Gastroesophageal sphincter (tissue), 3 donors: ENCODE measurements at regions not wholly inside any gene's neighbourhood (a gene's known extent, or its start where the extent isn't known, plus 50 kb on each side); places are given as distances from the start of the nearest gene placed in this dataset.

Experiments
- EP300 ChIP-seq: sonication (generic); formaldehyde crosslinking; IDR thresholded peaks from one replicate; pipeline ENCODE4 v1.6.1; 2017; ENCODE audit warnings: antibody characterized with exemption, mild to moderate bottlenecking
- POLR2A ChIP-seq, 2 donors: fragments of 450-650 bp; IDR thresholded peaks; one replicate each; pipeline ENCODE4 v1.6.1; 2017; ENCODE audit warnings: antibody characterized with exemption in 2 of 2, mild to moderate bottlenecking in 2 of 2, moderate library complexity in 1 of 2
- POLR2AphosphoS5 ChIP-seq: sonication (generic); formaldehyde crosslinking; IDR thresholded peaks from one replicate; pipeline ENCODE4 v1.6.1; 2017; ENCODE audit warnings: antibody characterized with exemption
- TF ChIP-seq, protein P1 (sequence below), 4 experiments: fragments of 200-600 bp in 2 of 4; fragments of 450-650 bp in 2 of 4; sonication (generic) in 1 of 4; IDR thresholded peaks; one replicate each; pipeline ENCODE4 v1.5.1; 2017 to 2019; ENCODE audit warnings: antibody characterized with exemption in 4 of 4, mild to moderate bottlenecking in 2 of 4, moderate library complexity in 2 of 4

- TF ChIP-seq, protein P1, sequence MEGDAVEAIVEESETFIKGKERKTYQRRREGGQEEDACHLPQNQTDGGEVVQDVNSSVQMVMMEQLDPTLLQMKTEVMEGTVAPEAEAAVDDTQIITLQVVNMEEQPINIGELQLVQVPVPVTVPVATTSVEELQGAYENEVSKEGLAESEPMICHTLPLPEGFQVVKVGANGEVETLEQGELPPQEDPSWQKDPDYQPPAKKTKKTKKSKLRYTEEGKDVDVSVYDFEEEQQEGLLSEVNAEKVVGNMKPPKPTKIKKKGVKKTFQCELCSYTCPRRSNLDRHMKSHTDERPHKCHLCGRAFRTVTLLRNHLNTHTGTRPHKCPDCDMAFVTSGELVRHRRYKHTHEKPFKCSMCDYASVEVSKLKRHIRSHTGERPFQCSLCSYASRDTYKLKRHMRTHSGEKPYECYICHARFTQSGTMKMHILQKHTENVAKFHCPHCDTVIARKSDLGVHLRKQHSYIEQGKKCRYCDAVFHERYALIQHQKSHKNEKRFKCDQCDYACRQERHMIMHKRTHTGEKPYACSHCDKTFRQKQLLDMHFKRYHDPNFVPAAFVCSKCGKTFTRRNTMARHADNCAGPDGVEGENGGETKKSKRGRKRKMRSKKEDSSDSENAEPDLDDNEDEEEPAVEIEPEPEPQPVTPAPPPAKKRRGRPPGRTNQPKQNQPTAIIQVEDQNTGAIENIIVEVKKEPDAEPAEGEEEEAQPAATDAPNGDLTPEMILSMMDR (IDR thresholded peaks at IDR 0.05), result no peak
- no peak for TF ChIP-seq POLR2AphosphoS5
- TF ChIP-seq POLR2A (IDR thresholded peaks at IDR 0.05), result no peak
- TF ChIP-seq EP300, result no peak
Observed at GRCh38 chr4:79030973-79031372, 91.7 kb upstream of the PAQR3 start.
